Upper lobe of left lung (tissue), 6 donors: ENCODE measurements at regions not wholly inside any gene's neighbourhood (a gene's known extent, or its start where the extent isn't known, plus 50 kb on each side); places are given as distances from the start of the nearest gene placed in this dataset.

Source experiments
- ATAC-seq, 2 donors: fragments of 200-7000 bp; cut with Tn5 transposase; one replicate each; pipeline ENCODE4 v1.9.1; 2022; ENCODE audit warnings: mild to moderate bottlenecking in 2 of 2, moderate library complexity in 2 of 2; ENCODE audit not compliant: low FRiP score in 2 of 2
- DNase-seq, 2 donors: peaks; one replicate each; pipeline ENCODE4 v3.0.0-alpha.2; 2019 to 2020
- H3K27ac ChIP-seq, 4 donors: fragments of 200-600 bp; sonication (generic); one replicate each; pipeline ENCODE4 v1.5.1; 2016 to 2019
- H3K27me3 ChIP-seq, 4 donors: fragments of 200-600 bp; sonication (generic); one replicate each; pipeline ENCODE4 v1.5.1; 2017 to 2019
- H3K36me3 ChIP-seq, 4 donors: fragments of 200-600 bp; sonication (generic); one replicate each; pipeline ENCODE4 v1.5.1; 2016 to 2019
- H3K4me1 ChIP-seq, 4 donors: fragments of 200-600 bp; sonication (generic); one replicate each; pipeline ENCODE4 v1.5.1; 2018 to 2019
- H3K4me3 ChIP-seq, 4 donors: fragments of 200-600 bp; sonication (generic); one replicate each; pipeline ENCODE4 v1.5.1; 2017 to 2019; ENCODE audit warnings: mild to moderate bottlenecking in 2 of 4, moderate library complexity in 1 of 4
- H3K9me3 ChIP-seq, 4 donors: fragments of 200-600 bp; sonication (generic); one replicate each; pipeline ENCODE4 v1.5.1; 2018 to 2019
- CTCF ChIP-seq, 6 experiments: fragments of 450-650 bp in 4 of 6; fragments of 200-600 bp in 2 of 6; sonication (generic) in 2 of 6; IDR thresholded peaks; one replicate each; pipeline ENCODE4 v1.5.1; 2016 to 2019; ENCODE audit warnings: antibody characterized with exemption in 6 of 6
- EP300 ChIP-seq, 4 donors: sonication (generic); formaldehyde crosslinking; IDR thresholded peaks; one replicate each; pipeline ENCODE4 v1.5.1; 2017; ENCODE audit warnings: antibody characterized with exemption in 4 of 4, control low read depth in 2 of 4
- POLR2A ChIP-seq, 4 donors: fragments of 450-650 bp; IDR thresholded peaks; one replicate each; pipeline ENCODE4 v1.5.1; 2016 to 2017; ENCODE audit warnings: antibody characterized with exemption in 4 of 4, mild to moderate bottlenecking in 2 of 4
- POLR2AphosphoS5 ChIP-seq, 2 donors: sonication (generic); formaldehyde crosslinking; IDR thresholded peaks; one replicate each; pipeline ENCODE4 v1.5.1; 2017; ENCODE audit warnings: antibody characterized with exemption in 2 of 2
- WGBS, 2 donors: methylation state at CpG; one replicate each; pipeline ENCODE4 v1.1.5; 2017 to 2018; 5-methylcytosine and 5-hydroxymethylcytosine counted together
- donor health status: DM: no; HTN: no; CAD: no; lungs with moderate emphysema.
- donor health status: DM: no; HTN: yes; CAD: no; lungs with severe emphysema.

GRCh38 chr11:103547691-103548090 lies 438.5 kb downstream of the DYNC2H1 start:
- Histone ChIP-seq H3K9me3 (no peaks in the 10 kb centered on the region), H3K27me3 (no peaks in the 10 kb centered on the region), H3K4me3 (no peak overlapping the region), H3K27ac (no peak overlapping the region), H3K4me1 (no peaks in the 10 kb centered on the region), H3K36me3 (no peaks in the 10 kb centered on the region)
- no peak for ATAC-seq
- no peak for DNase-seq
- no peak for TF ChIP-seq EP300 (IDR thresholded peaks at IDR 0.05)
- WGBS, 2 donors: 76 to 81% methylated on average over 5 of the region's 5 CpGs

GRCh38 chr11:103548838-103549237 lies 439.6 kb downstream of the DYNC2H1 start:
- H3K36me3 ChIP-seq: no peaks in the 10 kb centered on the region
- whole genome bisulfite sequencing, 2 donors: 94 to 100% methylated on average over 1 of the region's 1 CpG
- no peaks in the 10 kb centered on the region for H3K4me1 ChIP-seq
- H3K27ac ChIP-seq: no peak overlapping the region
- no peaks in the 10 kb centered on the region for H3K27me3 ChIP-seq
- TF ChIP-seq POLR2A (IDR thresholded peaks at IDR 0.05) (no peak), CTCF (IDR thresholded peaks at IDR 0.05) (no peak), EP300 (IDR thresholded peaks at IDR 0.05) (no peak), POLR2AphosphoS5 (IDR thresholded peaks at IDR 0.05) (no peak)
- no peaks in the 10 kb centered on the region for H3K9me3 ChIP-seq
- H3K4me3 ChIP-seq: no peak overlapping the region
- DNase-seq (no peak), ATAC-seq (no peak)

- WGBS, 2 donors: 75 to 86% methylated on average over 1 of the region's 1 CpG
- no peak overlapping the region for H3K27ac ChIP-seq
- ATAC-seq: no peak
- no peak for DNase-seq
- TF ChIP-seq POLR2A (IDR thresholded peaks at IDR 0.05): no peak
- no peak for TF ChIP-seq POLR2AphosphoS5 (IDR thresholded peaks at IDR 0.05)
- no peak for TF ChIP-seq EP300 (IDR thresholded peaks at IDR 0.05)
- TF ChIP-seq CTCF (IDR thresholded peaks at IDR 0.05): no peak
- no peak overlapping the region for H3K4me3 ChIP-seq
- no peaks in the 10 kb centered on the region for H3K36me3 ChIP-seq
- H3K27me3 ChIP-seq: no peaks in the 10 kb centered on the region
- H3K4me1 ChIP-seq: no peaks in the 10 kb centered on the region
- no peaks in the 10 kb centered on the region for H3K9me3 ChIP-seq
Observed at GRCh38 chr11:103550811-103551210, 441.6 kb downstream of the DYNC2H1 start.

GRCh38 chr11:103552086-103552485 lies 442.9 kb downstream of the DYNC2H1 start:
- WGBS, 2 donors: 80 to 82% methylated on average over 5 of the region's 5 CpGs
- ATAC-seq (no peak), DNase-seq (no peak)
- TF ChIP-seq POLR2AphosphoS5 (IDR thresholded peaks at IDR 0.05) (no peak), POLR2A (IDR thresholded peaks at IDR 0.05) (no peak), EP300 (IDR thresholded peaks at IDR 0.05) (no peak), CTCF (IDR thresholded peaks at IDR 0.05) (no peak)
- H3K4me1 ChIP-seq: no peaks in the 10 kb centered on the region
- H3K27ac ChIP-seq: no peak overlapping the region
- H3K4me3 ChIP-seq: no peak overlapping the region
- no peaks in the 10 kb centered on the region for H3K27me3 ChIP-seq
- H3K36me3 ChIP-seq: no peaks in the 10 kb centered on the region
- no peaks in the 10 kb centered on the region for H3K9me3 ChIP-seq

- Histone ChIP-seq H3K27ac (no peak overlapping the region), H3K36me3 (no peaks in the 10 kb centered on the region), H3K27me3 (no peaks in the 10 kb centered on the region), H3K4me1 (no peaks in the 10 kb centered on the region), H3K9me3 (no peaks in the 10 kb centered on the region), H3K4me3 (no peak overlapping the region)
- no peak for DNase-seq
- 70 to 82% methylated on average over 3 of the region's 3 CpGs for WGBS, 2 donors
- ATAC-seq: no peak
- TF ChIP-seq EP300 (IDR thresholded peaks at IDR 0.05) (no peak), CTCF (IDR thresholded peaks at IDR 0.05) (no peak), POLR2AphosphoS5 (IDR thresholded peaks at IDR 0.05) (no peak), POLR2A (IDR thresholded peaks at IDR 0.05) (no peak)
Observed at GRCh38 chr11:103556171-103556570, 446.9 kb downstream of the DYNC2H1 start.
